WTC11 (cell line): ENCODE measurements at regions not wholly inside any gene's neighbourhood (a gene's known extent, or its start where the extent isn't known, plus 50 kb on each side); places are given as distances from the start of the nearest gene placed in this dataset.
"Not testable (repeated sequence)": the region's sequence is repeated elsewhere in the genome, so short reads cannot be mapped to it uniquely, and the experiment has no call there.

Experiments
- ATAC-seq: fragments of 200-7000 bp; cut with Tn5 transposase; 2 replicates; pipeline ENCODE4 v1.10.0; 2021; ENCODE audit warnings: mild to moderate bottlenecking, moderate library complexity
- CTCF ChIA-PET: fragments of 300-600 bp; sonication (Branson Sonifier 250); formaldehyde crosslinking; loops from one replicate; lab custom pipeline; 2021; ENCODE audit warnings: antibody characterized with exemption; lab: Charles Lee
- POLR2A ChIA-PET: fragments of 350-600 bp; sonication (Branson Sonifier 250); formaldehyde crosslinking; loops from one replicate; lab custom pipeline; 2021; ENCODE audit warnings: antibody characterized with exemption; lab: Charles Lee
- DNase-seq: peaks from one replicate; pipeline ENCODE4 v3.0.0; 2021; ENCODE audit warnings: low spot score
- H3K27ac Mint-ChIP-seq: 2 replicates; pipeline ENCODE4 v1.8.0; 2021; ENCODE audit warnings: mixed read lengths
- H3K27me3 Mint-ChIP-seq: 2 replicates; pipeline ENCODE4 v1.8.0; 2021; ENCODE audit warnings: low read depth, mild to moderate bottlenecking, moderate library complexity, mixed read lengths
- H3K36me3 Mint-ChIP-seq: 2 replicates; pipeline ENCODE4 v1.8.0; 2021; ENCODE audit warnings: mixed read lengths
- H3K4me1 Mint-ChIP-seq: 2 replicates; pipeline ENCODE4 v1.8.0; 2022; ENCODE audit warnings: mixed read lengths
- H3K4me3 Mint-ChIP-seq: 2 replicates; pipeline ENCODE4 v1.8.0; 2021; ENCODE audit warnings: mild to moderate bottlenecking, moderate library complexity, mixed read lengths
- H3K9me3 Mint-ChIP-seq: 2 replicates; pipeline ENCODE4 v1.8.0; 2021; ENCODE audit warnings: mixed read lengths
- AFF4 ChIP-seq: sonication (generic); formaldehyde crosslinking; IDR thresholded peaks from 2 replicates; pipeline ENCODE4 v1.8.1; 2023; ENCODE audit warnings: mild to moderate bottlenecking, missing genetic modification reagents, borderline replicate concordance
- ATF1 ChIP-seq: sonication (generic); formaldehyde crosslinking; IDR thresholded peaks from 2 replicates; pipeline ENCODE4 v1.8.1; 2023; ENCODE audit warnings: mild to moderate bottlenecking, moderate library complexity, missing genetic modification reagents
- ATF2 ChIP-seq: sonication (generic); formaldehyde crosslinking; IDR thresholded peaks from 2 replicates; pipeline ENCODE4 v1.8.1; 2022; ENCODE audit warnings: low read depth, missing genetic modification reagents, borderline replicate concordance
- ERG ChIP-seq: fragments of 250-450 bp; sonication (Bioruptor Pico); IDR thresholded peaks from 2 replicates; pipeline ENCODE4 v1.8.0; 2021; ENCODE audit warnings: mild to moderate bottlenecking
- ESRRA ChIP-seq: sonication (generic); formaldehyde crosslinking; IDR thresholded peaks from 2 replicates; pipeline ENCODE4 v1.8.1; 2022; ENCODE audit warnings: mild to moderate bottlenecking, missing genetic modification reagents, borderline replicate concordance
- FOXJ3 ChIP-seq: sonication (generic); formaldehyde crosslinking; IDR thresholded peaks from 2 replicates; pipeline ENCODE4 v1.9.0; 2021; ENCODE audit warnings: missing genetic modification reagents, mild to moderate bottlenecking, borderline replicate concordance
- MLX ChIP-seq: sonication (generic); formaldehyde crosslinking; IDR thresholded peaks from 2 replicates; pipeline ENCODE4 v1.8.1; 2023; ENCODE audit warnings: mild to moderate bottlenecking, missing genetic modification reagents, moderate library complexity
- NFYB ChIP-seq: sonication (generic); formaldehyde crosslinking; conservative IDR thresholded peaks from 2 replicates; pipeline ENCODE4 v1.8.0; 2022; ENCODE audit warnings: low read depth, missing genetic modification reagents
- NR1H2 ChIP-seq: sonication (generic); formaldehyde crosslinking; IDR thresholded peaks from 2 replicates; pipeline ENCODE4 v1.9.0; 2021; ENCODE audit warnings: mild to moderate bottlenecking, moderate library complexity, missing genetic modification reagents
- NR2C2 ChIP-seq: sonication (generic); formaldehyde crosslinking; IDR thresholded peaks from 2 replicates; pipeline ENCODE4 v1.8.0; 2022; ENCODE audit warnings: mild to moderate bottlenecking, missing genetic modification reagents
- PRRX2 ChIP-seq: fragments of 250-450 bp; sonication (Bioruptor Pico); IDR thresholded peaks from 2 replicates; pipeline ENCODE4 v1.8.0; 2021; ENCODE audit warnings: mild to moderate bottlenecking
- SP1 ChIP-seq: sonication (generic); formaldehyde crosslinking; conservative IDR thresholded peaks from 2 replicates; pipeline ENCODE4 v1.8.1; 2022; ENCODE audit warnings: missing genetic modification reagents
- ZBTB21 ChIP-seq: sonication (generic); formaldehyde crosslinking; IDR thresholded peaks from 2 replicates; pipeline ENCODE4 v1.8.1; 2023; ENCODE audit warnings: mild to moderate bottlenecking, missing genetic modification reagents, borderline replicate concordance
- ZNF396 ChIP-seq: fragments of 250-450 bp; sonication (Bioruptor Pico); IDR thresholded peaks from 2 replicates; pipeline ENCODE4 v1.8.0; 2021; ENCODE audit warnings: mild to moderate bottlenecking, moderate library complexity, borderline replicate concordance
- ZNF423 ChIP-seq: fragments of 250-450 bp; sonication (Bioruptor Pico); IDR thresholded peaks from 2 replicates; pipeline ENCODE4 v2.1.2; 2022; ENCODE audit warnings: mild to moderate bottlenecking, moderate library complexity
- TF ChIP-seq, protein P1 (sequence below): fragments of 250-450 bp; sonication (Bioruptor Pico); IDR thresholded peaks from 2 replicates; pipeline ENCODE4 v2.1.2; 2022; ENCODE audit warnings: mild to moderate bottlenecking, moderate library complexity
- TF ChIP-seq, protein P2 (sequence below): sonication (generic); formaldehyde crosslinking; IDR thresholded peaks from 2 replicates; pipeline ENCODE4 v1.8.1; 2022; ENCODE audit warnings: missing genetic modification reagents, borderline replicate concordance
- TF ChIP-seq, protein P3 (sequence below): fragments of 250-450 bp; sonication (Bioruptor Pico); IDR thresholded peaks from 2 replicates; pipeline ENCODE4 v1.9.0; 2021; ENCODE audit warnings: moderate library complexity, mild to moderate bottlenecking, inconsistent platforms, borderline replicate concordance
- TF ChIP-seq, protein P4 (sequence below): sonication (generic); formaldehyde crosslinking; IDR thresholded peaks from 2 replicates; pipeline ENCODE4 v1.8.0; 2023; ENCODE audit warnings: missing genetic modification reagents

- no peak for TF ChIP-seq FOXJ3 (CRISPR knock-in tag)
- TF ChIP-seq PRRX2 (CRISPR knock-in tag) = no peak
- TF ChIP-seq AFF4 (CRISPR knock-in tag) = no peak
- TF ChIP-seq SP1 (CRISPR knock-in tag) = no peak
- TF ChIP-seq, protein P1, sequence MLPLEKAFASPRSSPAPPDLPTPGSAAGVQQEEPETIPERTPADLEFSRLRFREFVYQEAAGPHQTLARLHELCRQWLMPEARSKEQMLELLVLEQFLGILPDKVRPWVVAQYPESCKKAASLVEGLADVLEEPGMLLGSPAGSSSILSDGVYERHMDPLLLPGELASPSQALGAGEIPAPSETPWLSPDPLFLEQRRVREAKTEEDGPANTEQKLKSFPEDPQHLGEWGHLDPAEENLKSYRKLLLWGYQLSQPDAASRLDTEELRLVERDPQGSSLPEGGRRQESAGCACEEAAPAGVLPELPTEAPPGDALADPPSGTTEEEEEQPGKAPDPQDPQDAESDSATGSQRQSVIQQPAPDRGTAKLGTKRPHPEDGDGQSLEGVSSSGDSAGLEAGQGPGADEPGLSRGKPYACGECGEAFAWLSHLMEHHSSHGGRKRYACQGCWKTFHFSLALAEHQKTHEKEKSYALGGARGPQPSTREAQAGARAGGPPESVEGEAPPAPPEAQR = no peak
Observed at GRCh38 chr22:16654882-16655281, 62.3 kb upstream of the CCT8L2 start (continued).

DNA sequence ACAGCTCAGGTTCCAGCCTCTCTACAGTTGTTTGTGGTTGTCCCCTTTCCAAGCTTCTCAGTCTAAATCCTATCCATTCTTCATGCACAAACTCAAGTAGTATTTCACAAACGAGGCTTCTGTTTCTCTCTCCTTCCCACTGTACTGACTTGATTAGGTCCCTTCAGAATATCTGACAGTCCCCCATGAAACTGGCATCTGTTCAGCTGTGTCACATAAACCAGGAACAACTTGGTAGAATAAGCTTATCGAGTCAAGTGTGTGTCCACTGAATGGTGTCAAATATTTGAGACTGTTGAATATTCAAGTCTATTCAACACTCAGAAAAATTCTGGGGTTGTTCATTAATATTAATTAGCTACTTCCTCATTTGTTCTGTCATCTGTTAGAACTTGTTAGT, 61.7 kb upstream of the CCT8L2 start:
- H3K27ac Mint-ChIP-seq, CTCF ChIA-PET, ATAC-seq, POLR2A ChIA-PET, DNase-seq, H3K4me1 Mint-ChIP-seq, H3K27me3 Mint-ChIP-seq, H3K4me3 Mint-ChIP-seq: not testable (repeated sequence)
- Mint-ChIP-seq H3K9me3 (peaks cover 64% of the 10 kb centered on the region), H3K36me3 (peaks cover 52% of the 10 kb centered on the region)

DNA sequence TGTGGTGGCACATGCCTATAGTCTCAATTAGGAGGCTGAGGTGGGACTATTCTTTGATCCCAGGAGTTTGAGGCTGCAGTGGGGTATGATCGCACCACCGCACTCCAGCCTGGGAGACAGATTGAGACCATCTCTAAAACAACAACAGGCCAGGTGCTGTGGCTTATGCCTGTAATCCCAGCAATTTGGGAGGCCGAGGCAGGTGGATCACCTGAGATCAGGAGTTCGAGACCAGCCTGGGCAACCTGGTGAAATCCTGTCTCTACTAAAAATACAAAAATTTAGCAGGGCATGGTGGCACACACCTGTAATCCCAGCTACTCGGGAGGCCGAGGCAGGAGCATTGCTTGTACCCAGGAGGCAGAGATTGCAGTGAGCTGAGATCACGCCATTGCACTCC, 60.6 kb upstream of the CCT8L2 start:
- H3K27ac Mint-ChIP-seq, H3K4me1 Mint-ChIP-seq, H3K27me3 Mint-ChIP-seq, POLR2A ChIA-PET, ATAC-seq, DNase-seq, CTCF ChIA-PET, H3K4me3 Mint-ChIP-seq: not testable (repeated sequence)
- Mint-ChIP-seq H3K36me3 (peaks cover 52% of the 10 kb centered on the region), H3K9me3 (peaks cover 69% of the 10 kb centered on the region)

DNA sequence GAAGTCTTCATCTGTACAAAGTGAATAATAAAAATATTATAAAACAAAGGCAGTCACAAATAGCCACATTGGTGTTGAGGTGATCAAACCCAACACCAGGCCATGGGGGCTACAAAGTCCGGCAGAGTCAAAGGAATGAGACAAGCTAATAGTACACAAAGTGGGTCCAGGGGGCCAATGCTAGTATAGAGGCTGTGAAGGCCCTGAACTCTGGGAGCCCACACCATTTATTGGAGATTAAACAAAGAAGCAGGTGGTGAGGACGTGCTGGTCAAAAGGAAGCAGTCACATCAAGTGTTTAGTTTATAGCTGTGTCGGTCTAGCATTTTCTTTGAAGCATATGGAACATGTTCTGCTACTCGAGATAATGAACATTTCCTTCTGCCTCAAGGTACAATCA, 58.6 kb upstream of the CCT8L2 start:
- H3K27ac Mint-ChIP-seq = no peak overlapping the region
- peaks cover 68% of the 10 kb centered on the region for H3K9me3 Mint-ChIP-seq
- no peaks in the 10 kb centered on the region for H3K4me1 Mint-ChIP-seq
- ChIA-PET CTCF (no interaction called here), POLR2A (no interaction called here)
- TF ChIP-seq ZNF396 (no peak), NR2C2 (no peak), NR1H2 (CRISPR knock-in tag) (no peak), ERG (no peak), ATF2 (CRISPR knock-in tag) (no peak), MLX (CRISPR knock-in tag) (no peak), ZBTB21 (CRISPR knock-in tag) (no peak), FOXJ3 (CRISPR knock-in tag) (no peak), ATF1 (no peak), ESRRA (no peak), ZNF423 (CRISPR knock-in tag) (no peak), NFYB (CRISPR knock-in tag) (no peak)
- TF ChIP-seq, protein P2, sequence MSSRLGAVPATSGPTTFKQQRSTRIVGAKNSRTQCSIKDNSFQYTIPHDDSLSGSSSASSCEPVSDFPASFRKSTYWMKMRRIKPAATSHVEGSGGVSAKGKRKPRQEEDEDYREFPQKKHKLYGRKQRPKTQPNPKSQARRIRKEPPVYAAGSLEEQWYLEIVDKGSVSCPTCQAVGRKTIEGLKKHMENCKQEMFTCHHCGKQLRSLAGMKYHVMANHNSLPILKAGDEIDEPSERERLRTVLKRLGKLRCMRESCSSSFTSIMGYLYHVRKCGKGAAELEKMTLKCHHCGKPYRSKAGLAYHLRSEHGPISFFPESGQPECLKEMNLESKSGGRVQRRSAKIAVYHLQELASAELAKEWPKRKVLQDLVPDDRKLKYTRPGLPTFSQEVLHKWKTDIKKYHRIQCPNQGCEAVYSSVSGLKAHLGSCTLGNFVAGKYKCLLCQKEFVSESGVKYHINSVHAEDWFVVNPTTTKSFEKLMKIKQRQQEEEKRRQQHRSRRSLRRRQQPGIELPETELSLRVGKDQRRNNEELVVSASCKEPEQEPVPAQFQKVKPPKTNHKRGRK = no peak
- TF ChIP-seq, protein P3, sequence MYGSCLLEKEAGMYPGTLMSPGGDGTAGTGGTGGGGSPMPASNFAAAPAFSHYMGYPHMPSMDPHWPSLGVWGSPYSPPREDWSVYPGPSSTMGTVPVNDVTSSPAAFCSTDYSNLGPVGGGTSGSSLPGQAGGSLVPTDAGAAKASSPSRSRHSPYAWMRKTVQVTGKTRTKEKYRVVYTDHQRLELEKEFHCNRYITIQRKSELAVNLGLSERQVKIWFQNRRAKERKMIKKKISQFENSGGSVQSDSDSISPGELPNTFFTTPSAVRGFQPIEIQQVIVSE (CRISPR knock-in tag) = no peak
- TF ChIP-seq, protein P4, sequence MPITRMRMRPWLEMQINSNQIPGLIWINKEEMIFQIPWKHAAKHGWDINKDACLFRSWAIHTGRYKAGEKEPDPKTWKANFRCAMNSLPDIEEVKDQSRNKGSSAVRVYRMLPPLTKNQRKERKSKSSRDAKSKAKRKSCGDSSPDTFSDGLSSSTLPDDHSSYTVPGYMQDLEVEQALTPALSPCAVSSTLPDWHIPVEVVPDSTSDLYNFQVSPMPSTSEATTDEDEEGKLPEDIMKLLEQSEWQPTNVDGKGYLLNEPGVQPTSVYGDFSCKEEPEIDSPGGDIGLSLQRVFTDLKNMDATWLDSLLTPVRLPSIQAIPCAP (CRISPR knock-in tag) = no peak
- H3K4me3 Mint-ChIP-seq = no peak overlapping the region
- DNase-seq = no peak
- peaks cover 48% of the 10 kb centered on the region for H3K36me3 Mint-ChIP-seq
- no peaks in the 10 kb centered on the region; the same call in none of the 2 replicates for H3K27me3 Mint-ChIP-seq
- ATAC-seq = no peak
